ENCODE measurements at regions not wholly inside any gene's neighbourhood (a gene's known extent, or its start where the extent isn't known, plus 50 kb on each side); places are given as distances from the start of the nearest gene placed in this dataset.
"Not testable (repeated sequence)": the region's sequence is repeated elsewhere in the genome, so short reads cannot be mapped to it uniquely, and the experiment has no call there.

DNA sequence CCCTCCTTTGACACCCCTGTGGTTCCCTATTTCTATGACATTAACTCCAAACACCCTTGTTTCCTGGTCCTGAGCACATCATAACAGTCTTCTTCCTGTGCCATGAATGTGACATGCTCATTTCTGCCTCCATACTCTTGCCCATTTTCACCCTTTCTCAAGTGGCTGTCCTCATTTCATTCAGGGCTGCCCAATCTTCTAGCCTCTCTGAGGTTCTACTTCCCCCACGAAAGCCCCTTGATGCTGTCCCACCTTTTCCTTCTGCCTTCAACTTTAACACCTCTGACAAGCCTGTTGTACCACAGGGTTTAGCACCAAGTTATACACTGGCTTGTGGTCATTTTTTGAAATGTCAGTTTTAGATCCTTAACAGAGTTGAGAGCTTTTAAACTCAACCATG lies 136.2 kb upstream of the BOD1L1 start:
- DNase-seq: no peak

DNA sequence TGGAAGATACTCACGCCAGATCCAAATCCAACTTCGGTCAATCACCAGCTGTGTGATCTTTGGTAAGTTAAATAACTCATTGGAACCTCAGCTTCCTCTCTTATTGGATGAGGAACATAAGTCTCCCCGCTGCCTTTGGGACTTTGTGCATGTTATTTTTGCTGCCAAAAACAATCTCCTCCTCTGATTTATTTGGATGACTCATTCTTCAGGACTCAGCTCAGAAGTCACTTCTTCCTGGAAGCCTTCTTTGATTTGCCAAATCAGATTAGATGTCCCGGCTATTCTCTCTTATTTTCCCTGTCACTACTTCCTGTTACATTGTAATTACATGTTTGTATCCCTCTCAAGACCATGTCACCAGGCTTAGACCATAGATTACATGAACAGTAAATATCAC lies 138.0 kb upstream of the BOD1L1 start:
- no peak for DNase-seq

DNA sequence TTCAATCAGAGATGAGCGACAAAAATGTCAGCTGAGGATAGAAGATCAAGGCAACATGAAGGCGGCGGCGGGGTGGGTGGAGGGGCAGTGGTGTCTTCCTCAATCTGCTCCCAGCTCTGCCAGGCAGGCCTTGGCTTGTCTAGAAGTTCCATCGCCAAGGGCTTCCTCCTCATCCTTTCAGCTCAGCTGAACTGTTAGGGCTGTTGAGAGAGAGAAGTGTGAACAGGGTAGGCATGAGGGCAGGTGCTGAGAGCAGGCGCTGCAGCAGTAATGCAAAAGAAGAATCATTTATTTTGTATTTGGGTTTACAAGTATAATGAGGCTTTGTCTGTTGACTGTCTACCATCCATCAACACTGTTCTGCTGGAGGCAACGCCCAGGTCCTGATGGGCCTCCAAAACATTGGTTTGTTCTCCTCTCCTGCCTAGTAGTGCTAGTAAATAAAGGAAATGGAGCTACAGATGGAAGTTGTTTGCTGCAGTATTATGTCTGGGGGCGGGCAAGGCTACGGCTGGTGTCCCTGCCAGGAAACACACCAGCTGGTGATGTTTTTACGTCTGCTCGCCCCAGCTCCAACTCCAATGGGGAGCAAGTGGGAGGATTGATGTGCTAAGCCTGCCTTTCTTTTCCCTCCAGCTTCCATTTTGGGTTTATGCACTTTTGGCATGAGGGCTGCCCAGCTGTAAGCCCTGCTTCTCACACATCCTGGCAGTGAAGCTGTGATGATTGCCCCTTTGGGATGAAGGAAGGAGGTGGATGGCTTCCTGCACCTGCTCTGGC lies 139.4 kb upstream of the BOD1L1 start:
- DNase-seq: no peak

- DNase-seq: no peak
Observed at GRCh38 chr4:13777341-13777740, 149.8 kb upstream of the BOD1L1 start.

GRCh38 chr4:13778367-13778766 lies 150.8 kb upstream of the BOD1L1 start:
- no peak for DNase-seq

- no peak for DNase-seq
Observed at GRCh38 chr4:13782231-13782630, 154.7 kb upstream of the BOD1L1 start.

- no peak for DNase-seq
Observed at GRCh38 chr4:13783800-13784411, 156.4 kb upstream of the BOD1L1 start.

- no peak for DNase-seq
Observed at GRCh38 chr4:13793020-13793710, 165.6 kb upstream of the BOD1L1 start.

GRCh38 chr4:13794819-13795565 lies 167.5 kb upstream of the BOD1L1 start:
- DNase-seq: no peak

DNA sequence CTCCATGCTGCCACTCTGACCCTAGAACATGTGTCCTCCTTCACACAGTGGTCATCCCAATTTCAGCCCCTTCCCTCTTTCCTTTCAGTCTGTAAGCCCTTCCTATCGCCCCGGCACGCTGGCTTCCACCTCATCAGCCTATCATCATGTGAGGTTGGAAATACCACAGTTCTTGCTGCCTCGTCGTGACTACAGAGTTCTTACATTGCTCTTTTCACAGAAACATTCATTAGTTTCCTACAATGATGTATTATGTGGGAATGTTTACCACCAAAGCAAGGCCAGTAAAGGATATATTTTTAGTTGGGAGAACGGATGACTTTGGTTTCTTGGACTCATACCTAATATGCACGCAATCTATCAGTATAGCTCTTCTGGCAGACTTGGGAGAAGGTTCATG lies 169.5 kb upstream of the BOD1L1 start:
- DNase-seq: no peak

- DNase-seq: no peak
Observed at GRCh38 chr4:13815231-13815630, 187.7 kb upstream of the BOD1L1 start.

- DNase-seq: no peak
Observed at GRCh38 chr4:13816472-13816871, 188.9 kb upstream of the BOD1L1 start.

DNA sequence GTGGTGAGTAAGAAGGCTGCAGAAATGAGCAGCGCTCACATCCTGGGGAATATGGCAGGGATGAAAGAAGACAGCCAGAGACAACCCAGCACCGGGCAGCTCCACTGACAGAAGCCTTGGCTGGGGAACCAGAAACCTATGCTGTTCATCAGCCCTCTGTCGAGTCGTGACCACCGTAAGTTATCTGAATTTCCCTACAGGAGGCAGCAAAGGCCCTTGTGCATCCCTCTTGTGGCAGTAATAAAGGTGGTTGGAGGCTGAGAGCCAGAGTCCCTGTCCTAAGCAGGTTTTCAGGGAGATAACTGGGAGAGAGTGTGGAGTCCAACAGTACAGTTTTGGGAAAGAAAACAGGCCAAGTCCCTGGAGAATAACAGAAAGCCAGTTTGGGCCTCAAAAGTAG lies 194.0 kb upstream of the BOD1L1 start:
- DNase-seq: no peak

GRCh38 chr4:13825822-13826221 lies 198.3 kb upstream of the BOD1L1 start:
- not testable (repeated sequence) for DNase-seq

DNA sequence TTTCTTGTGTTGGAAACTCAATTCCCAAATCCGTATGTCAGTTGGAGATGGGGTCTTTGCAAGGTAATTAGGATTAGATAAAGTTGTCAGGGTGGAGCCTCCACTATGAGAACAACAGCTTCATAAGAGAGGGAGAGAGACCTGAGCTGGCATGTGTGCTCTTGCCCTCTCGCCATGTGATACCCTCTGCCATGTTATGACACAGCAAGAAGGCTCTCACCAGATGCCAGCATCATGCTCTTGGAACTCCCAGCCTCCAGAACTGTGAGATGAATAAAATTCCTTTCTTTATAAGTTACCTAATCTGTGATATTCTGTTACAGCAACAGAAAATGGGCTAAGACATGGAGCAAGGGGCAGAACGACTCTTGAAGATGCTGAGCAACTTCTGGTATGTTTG lies 201.9 kb upstream of the BOD1L1 start:
- DNase-seq: no peak

- no peak for DNase-seq
Observed at GRCh38 chr4:13830449-13830848, 202.9 kb upstream of the BOD1L1 start.

DNA sequence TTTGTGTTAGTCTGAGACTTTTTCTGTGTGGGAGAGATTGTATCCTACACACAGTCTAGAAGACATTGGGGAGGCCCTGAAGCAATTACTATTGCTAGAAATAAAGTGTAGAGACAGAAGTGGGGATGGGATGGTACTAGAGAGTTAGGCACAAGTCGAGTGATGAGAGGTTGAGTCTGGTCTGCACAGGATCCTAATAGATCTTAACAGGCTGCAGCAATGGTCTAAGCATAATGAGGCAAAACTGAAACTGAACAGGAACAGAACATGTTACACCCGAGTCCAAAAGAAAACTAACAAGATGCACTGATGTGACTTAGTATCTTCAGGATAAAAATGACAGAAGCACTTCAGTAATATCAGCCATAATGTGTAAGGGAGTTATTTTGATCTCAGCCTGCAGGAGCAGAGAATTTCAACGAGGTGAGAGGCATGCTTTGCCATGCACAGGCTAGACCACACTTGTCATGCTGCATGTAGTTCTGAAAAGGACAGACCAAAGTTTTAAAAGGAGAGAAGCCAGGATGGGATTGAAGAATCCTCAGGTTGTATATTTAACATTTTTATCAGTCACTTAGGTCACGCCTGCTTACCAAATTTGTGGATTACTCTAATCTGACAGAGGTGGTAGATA lies 205.8 kb upstream of the BOD1L1 start:
- no peak for DNase-seq

DNA sequence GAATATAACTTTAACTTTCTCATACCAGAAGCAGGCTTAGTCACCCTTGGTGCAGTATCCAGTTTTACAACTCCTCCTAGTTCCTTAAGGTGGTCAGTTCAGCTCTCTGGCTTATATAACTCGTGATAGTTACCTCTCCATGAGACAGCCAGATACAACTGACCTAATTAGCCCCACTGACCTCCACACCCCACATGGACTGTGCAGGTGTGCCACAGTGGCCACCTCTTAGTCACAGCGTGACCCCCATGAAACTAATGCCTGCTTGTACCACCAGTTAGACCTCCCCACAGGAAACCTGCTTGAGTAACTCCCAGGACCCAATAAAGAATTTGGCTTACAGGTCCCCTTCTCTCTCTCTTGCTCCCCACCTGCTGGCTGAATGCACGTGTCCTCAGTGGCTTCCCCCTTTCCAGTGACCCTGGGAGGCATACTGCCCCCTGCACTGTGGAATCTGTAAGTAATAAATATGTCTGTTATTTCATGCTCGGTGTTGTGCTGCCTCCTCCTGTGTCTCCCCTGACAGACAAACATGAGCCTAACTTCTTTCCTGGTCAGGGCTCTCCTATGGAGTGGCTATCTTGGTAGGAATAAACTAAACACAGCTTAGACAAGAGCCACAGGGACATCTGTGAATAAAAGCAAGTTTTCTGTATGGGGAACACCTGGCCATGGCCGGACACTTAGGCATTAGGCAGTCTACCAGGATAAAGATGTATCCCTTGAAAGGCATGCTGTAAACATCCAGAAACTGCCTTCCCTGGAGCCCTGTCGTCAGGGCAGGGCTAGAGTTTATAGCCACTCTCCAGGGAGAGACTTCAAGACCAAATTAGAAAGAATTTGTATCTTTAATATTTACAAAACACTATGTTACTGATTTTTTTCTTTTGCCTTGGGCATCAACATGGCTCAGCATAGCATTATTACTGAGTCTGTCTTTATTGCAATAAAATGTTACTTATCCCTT lies 209.7 kb upstream of the BOD1L1 start:
- DNase-seq: no peak

DNA sequence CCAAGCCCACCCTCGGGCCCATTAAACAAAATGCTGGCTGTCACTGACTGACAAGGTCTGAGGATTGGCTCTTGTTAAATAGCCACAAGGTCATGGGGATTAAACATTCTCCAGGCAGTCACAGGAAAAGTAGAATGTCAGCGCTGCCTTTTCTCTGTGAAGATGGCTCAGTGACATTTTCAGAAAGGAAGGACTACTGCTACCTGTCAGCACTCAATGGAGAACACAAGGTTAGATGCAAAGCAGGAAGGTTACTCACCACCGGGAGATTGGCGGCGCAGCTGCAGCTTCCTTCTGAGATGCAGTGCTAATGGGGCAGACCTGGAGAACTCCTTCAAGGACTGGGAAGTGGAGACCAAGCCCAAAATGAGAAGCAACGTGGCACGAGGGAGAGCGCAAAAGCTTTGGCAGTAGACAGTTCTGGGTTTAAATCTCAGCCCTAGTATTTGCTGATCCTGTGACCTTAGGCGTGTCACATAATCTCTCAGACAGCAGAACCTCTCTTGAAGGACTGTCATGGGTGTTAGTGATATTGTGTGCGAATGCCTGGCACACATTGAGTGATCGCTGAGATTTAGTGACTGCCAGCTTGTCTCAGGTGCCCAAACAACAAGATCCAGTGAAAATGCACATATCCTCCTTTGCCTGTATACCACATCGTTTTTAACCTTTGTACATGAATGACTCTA lies 213.1 kb upstream of the BOD1L1 start:
- no peak for DNase-seq

DNA sequence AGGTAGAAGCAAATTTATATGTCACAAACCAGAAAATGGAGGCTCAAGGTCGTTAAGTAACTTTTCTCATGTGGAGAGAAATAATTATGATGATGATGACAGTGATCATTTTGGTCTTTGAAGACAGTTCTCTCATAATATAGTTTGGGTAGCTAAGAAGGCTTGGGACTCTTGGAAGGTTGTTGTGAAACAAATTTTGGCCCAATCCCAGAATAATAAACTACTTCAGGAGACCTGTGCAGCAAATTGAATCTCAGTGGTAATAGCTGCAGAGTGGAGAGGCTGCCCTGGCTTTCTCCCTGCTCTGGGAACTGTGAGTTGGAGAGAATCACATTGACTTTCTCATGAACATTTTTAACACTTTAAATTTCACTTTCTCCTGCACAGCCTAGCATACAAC lies 217.2 kb upstream of the BOD1L1 start:
- no peak for DNase-seq

GRCh38 chr4:13849778-13850177 lies 222.3 kb upstream of the BOD1L1 start:
- no peak for DNase-seq
